ENCODE measurements at regions not wholly inside any gene's neighbourhood (a gene's known extent, or its start where the extent isn't known, plus 50 kb on each side); places are given as distances from the start of the nearest gene placed in this dataset.

- no peaks in the 10 kb centered on the region for H3K36me3 ChIP-seq (ENCODE audit: control insufficient read depth in 4 of 4, insufficient read depth in 3 of 4, low read depth in 1 of 4, low read length in 3 of 4)
- TF ChIP-seq FOXA2 (IDR thresholded peaks at IDR 0.05) = no peak
- no peaks in the 10 kb centered on the region for H3K4me1 ChIP-seq (ENCODE audit: control insufficient read depth in 4 of 4, insufficient read depth in 4 of 4, low read length in 3 of 4)
- H3K9ac ChIP-seq (ENCODE audit: low read depth in 1 of 2, low read length in 2 of 2) = no peak overlapping the region
- no peaks in the 10 kb centered on the region for H3K9me3 ChIP-seq (ENCODE audit: control insufficient read depth in 4 of 4, low read length in 3 of 4)
- H3K27ac ChIP-seq (ENCODE audit: low read depth in 1 of 2, low read length in 2 of 2) = no peak overlapping the region
- 67% methylated on average over 31 of the region's 31 CpGs for WGBS
- peaks cover 0 to 4% (median 1%) of the 10 kb centered on the region in 4 donors for H3K27me3 ChIP-seq (ENCODE audit: control insufficient read depth in 4 of 4, insufficient read depth in 4 of 4, low read length in 3 of 4)
- DNase-seq (ENCODE audit: low spot score) = no peak
- H3K4me3 ChIP-seq (ENCODE audit: low read depth in 1 of 3, low read length in 3 of 3) = no peak overlapping the region
Observed at GRCh38 chr12:34295366-34296142, 273.3 kb downstream of the ALG10 start.

GRCh38 chr12:34296143-34297041 is 274.1 kb downstream of the ALG10 start:
- TF ChIP-seq RAD21 (IDR thresholded peaks at IDR 0.05) (no peak), EGR1 (IDR thresholded peaks at IDR 0.05; ENCODE audit: low read depth in 2 of 2) (no peak), FOXA1 (IDR thresholded peaks at IDR 0.05) (no peak), RXRA (IDR thresholded peaks at IDR 0.05) (no peak), NR2F2 (IDR thresholded peaks at IDR 0.05) (no peak), ATF3 (IDR thresholded peaks at IDR 0.05) (no peak), TAF1 (conservative IDR thresholded peaks at IDR 0.05) (no peak), JUND (IDR thresholded peaks at IDR 0.05) (no peak), FOXA2 (IDR thresholded peaks at IDR 0.05) (no peak), GABPA (IDR thresholded peaks at IDR 0.05 in 1 of 2, conservative IDR thresholded peaks at IDR 0.05 in 1 of 2) (no peak), ZBTB33 (IDR thresholded peaks at IDR 0.05) (no peak), MAX (IDR thresholded peaks at IDR 0.05) (no peak)
- Histone ChIP-seq H3K9me3 (ENCODE audit: control insufficient read depth in 4 of 4, low read length in 3 of 4) (peaks cover 0 to 2% (median 0%) of the 10 kb centered on the region in 4 donors), H3K4me1 (ENCODE audit: control insufficient read depth in 4 of 4, insufficient read depth in 4 of 4, low read length in 3 of 4) (no peaks in the 10 kb centered on the region), H3K27me3 (ENCODE audit: control insufficient read depth in 4 of 4, insufficient read depth in 4 of 4, low read length in 3 of 4) (peaks cover 0 to 4% (median 1%) of the 10 kb centered on the region in 4 donors), H3K4me3 (ENCODE audit: low read depth in 1 of 3, low read length in 3 of 3) (no peak overlapping the region), H3K9ac (ENCODE audit: low read depth in 1 of 2, low read length in 2 of 2) (no peak overlapping the region), H3K27ac (ENCODE audit: low read depth in 1 of 2, low read length in 2 of 2) (no peak overlapping the region), H3K36me3 (ENCODE audit: control insufficient read depth in 4 of 4, insufficient read depth in 3 of 4, low read depth in 1 of 4, low read length in 3 of 4) (no peaks in the 10 kb centered on the region)
- no peak for DNase-seq (ENCODE audit: low spot score)
- 60% methylated on average over 30 of the region's 30 CpGs for WGBS

- no peak overlapping the region for H3K4me3 ChIP-seq (ENCODE audit: low read depth in 1 of 3, low read length in 3 of 3)
- H3K27ac ChIP-seq (ENCODE audit: low read depth in 1 of 2, low read length in 2 of 2) = no peak overlapping the region
- H3K9me3 ChIP-seq (ENCODE audit: control insufficient read depth in 4 of 4, low read length in 3 of 4) = peaks cover 0 to 2% (median 0%) of the 10 kb centered on the region in 4 donors
- H3K27me3 ChIP-seq (ENCODE audit: control insufficient read depth in 4 of 4, insufficient read depth in 4 of 4, low read length in 3 of 4) = peaks cover 0 to 4% (median 1%) of the 10 kb centered on the region in 4 donors
- 46% methylated on average over 18 of the region's 18 CpGs for WGBS
- no peak for DNase-seq (ENCODE audit: low spot score)
- no peaks in the 10 kb centered on the region for H3K4me1 ChIP-seq (ENCODE audit: control insufficient read depth in 4 of 4, insufficient read depth in 4 of 4, low read length in 3 of 4)
- no peak for TF ChIP-seq GABPA (IDR thresholded peaks at IDR 0.05 in 1 of 2, conservative IDR thresholded peaks at IDR 0.05 in 1 of 2)
- no peak for TF ChIP-seq ATF3 (IDR thresholded peaks at IDR 0.05)
- no peak for TF ChIP-seq FOXA1 (IDR thresholded peaks at IDR 0.05)
- TF ChIP-seq CTCF (IDR thresholded peaks at IDR 0.05; ENCODE audit: low read depth, low read length, missing input control) = no peak
- no peak for TF ChIP-seq RXRA (IDR thresholded peaks at IDR 0.05)
- no peak for TF ChIP-seq NR2F2 (IDR thresholded peaks at IDR 0.05)
- TF ChIP-seq FOXA2 (IDR thresholded peaks at IDR 0.05) = no peak
- TF ChIP-seq RAD21 (IDR thresholded peaks at IDR 0.05) = no peak
- no peak for TF ChIP-seq MAX (IDR thresholded peaks at IDR 0.05)
- TF ChIP-seq HNF4A (conservative IDR thresholded peaks at IDR 0.05) = no peak
- no peak overlapping the region for H3K9ac ChIP-seq (ENCODE audit: low read depth in 1 of 2, low read length in 2 of 2)
- H3K36me3 ChIP-seq (ENCODE audit: control insufficient read depth in 4 of 4, insufficient read depth in 3 of 4, low read depth in 1 of 4, low read length in 3 of 4) = no peaks in the 10 kb centered on the region
Observed at GRCh38 chr12:34297126-34297789, 275.0 kb downstream of the ALG10 start.
